ENCODE measurements at regions not wholly inside any gene's neighbourhood (a gene's known extent, or its start where the extent isn't known, plus 50 kb on each side); places are given as distances from the start of the nearest gene placed in this dataset.

DNA sequence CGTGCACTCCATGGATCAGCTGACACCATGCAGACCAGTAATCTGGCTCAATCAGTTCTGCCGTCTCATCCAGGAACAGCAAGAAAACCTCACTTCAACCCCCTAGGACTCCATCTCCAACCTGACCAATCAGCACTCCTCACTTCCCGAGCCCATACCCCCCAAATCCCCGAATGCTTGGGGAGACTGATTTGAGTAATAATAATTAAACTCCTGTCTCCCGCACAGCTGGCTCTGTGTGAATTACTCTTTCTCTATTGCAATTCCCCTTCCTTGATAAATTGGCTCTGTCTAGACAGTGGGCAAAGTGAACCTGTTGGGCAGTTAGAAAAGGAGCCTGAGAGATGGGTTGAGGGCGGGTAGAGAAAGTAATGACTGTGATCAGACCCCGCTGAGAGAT lies 320.0 kb downstream of the HAPSTR1 start:
- TF ChIP-seq, protein P1, sequence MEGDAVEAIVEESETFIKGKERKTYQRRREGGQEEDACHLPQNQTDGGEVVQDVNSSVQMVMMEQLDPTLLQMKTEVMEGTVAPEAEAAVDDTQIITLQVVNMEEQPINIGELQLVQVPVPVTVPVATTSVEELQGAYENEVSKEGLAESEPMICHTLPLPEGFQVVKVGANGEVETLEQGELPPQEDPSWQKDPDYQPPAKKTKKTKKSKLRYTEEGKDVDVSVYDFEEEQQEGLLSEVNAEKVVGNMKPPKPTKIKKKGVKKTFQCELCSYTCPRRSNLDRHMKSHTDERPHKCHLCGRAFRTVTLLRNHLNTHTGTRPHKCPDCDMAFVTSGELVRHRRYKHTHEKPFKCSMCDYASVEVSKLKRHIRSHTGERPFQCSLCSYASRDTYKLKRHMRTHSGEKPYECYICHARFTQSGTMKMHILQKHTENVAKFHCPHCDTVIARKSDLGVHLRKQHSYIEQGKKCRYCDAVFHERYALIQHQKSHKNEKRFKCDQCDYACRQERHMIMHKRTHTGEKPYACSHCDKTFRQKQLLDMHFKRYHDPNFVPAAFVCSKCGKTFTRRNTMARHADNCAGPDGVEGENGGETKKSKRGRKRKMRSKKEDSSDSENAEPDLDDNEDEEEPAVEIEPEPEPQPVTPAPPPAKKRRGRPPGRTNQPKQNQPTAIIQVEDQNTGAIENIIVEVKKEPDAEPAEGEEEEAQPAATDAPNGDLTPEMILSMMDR (conservative IDR thresholded peaks at IDR 0.05; ENCODE audit: low read length): no peak
- TF ChIP-seq EZH2phosphoT487 (IDR thresholded peaks at IDR 0.05; ENCODE audit: borderline replicate concordance): no peak
